Vagina (tissue), 2 donors: ENCODE measurements at regions not wholly inside any gene's neighbourhood (a gene's known extent, or its start where the extent isn't known, plus 50 kb on each side); places are given as distances from the start of the nearest gene placed in this dataset.

ENCODE experiments used
- POLR2A ChIP-seq, 2 donors: fragments of 450-650 bp; IDR thresholded peaks; one replicate each; pipeline ENCODE4 v1.6.1; 2017; ENCODE audit warnings: antibody characterized with exemption in 2 of 2, mild to moderate bottlenecking in 2 of 2, moderate library complexity in 2 of 2
- POLR2AphosphoS5 ChIP-seq, 2 donors: sonication (generic); formaldehyde crosslinking; IDR thresholded peaks; one replicate each; pipeline ENCODE4 v1.9.0; 2017; ENCODE audit warnings: antibody characterized with exemption in 2 of 2, mild to moderate bottlenecking in 2 of 2, low read depth in 1 of 2; ENCODE audit not compliant: insufficient read depth in 1 of 2
- TF ChIP-seq, protein P1 (sequence below), 3 experiments: fragments of 450-650 bp in 2 of 3; fragments of 200-600 bp in 1 of 3; sonication (generic) in 1 of 3; IDR thresholded peaks; one replicate each; pipeline ENCODE4 v1.5.1; 2017 to 2019; ENCODE audit warnings: antibody characterized with exemption in 3 of 3, mild to moderate bottlenecking in 2 of 3, moderate library complexity in 2 of 3

- TF ChIP-seq, protein P1, sequence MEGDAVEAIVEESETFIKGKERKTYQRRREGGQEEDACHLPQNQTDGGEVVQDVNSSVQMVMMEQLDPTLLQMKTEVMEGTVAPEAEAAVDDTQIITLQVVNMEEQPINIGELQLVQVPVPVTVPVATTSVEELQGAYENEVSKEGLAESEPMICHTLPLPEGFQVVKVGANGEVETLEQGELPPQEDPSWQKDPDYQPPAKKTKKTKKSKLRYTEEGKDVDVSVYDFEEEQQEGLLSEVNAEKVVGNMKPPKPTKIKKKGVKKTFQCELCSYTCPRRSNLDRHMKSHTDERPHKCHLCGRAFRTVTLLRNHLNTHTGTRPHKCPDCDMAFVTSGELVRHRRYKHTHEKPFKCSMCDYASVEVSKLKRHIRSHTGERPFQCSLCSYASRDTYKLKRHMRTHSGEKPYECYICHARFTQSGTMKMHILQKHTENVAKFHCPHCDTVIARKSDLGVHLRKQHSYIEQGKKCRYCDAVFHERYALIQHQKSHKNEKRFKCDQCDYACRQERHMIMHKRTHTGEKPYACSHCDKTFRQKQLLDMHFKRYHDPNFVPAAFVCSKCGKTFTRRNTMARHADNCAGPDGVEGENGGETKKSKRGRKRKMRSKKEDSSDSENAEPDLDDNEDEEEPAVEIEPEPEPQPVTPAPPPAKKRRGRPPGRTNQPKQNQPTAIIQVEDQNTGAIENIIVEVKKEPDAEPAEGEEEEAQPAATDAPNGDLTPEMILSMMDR (IDR thresholded peaks at IDR 0.05), result no peak
- no peak for TF ChIP-seq POLR2A (IDR thresholded peaks at IDR 0.05)
- no peak for TF ChIP-seq POLR2AphosphoS5 (IDR thresholded peaks at IDR 0.05; ENCODE audit: insufficient read depth in 1 of 2, low read depth in 1 of 2)
These were observed 237.3 kb downstream of the C7orf25 start for GRCh38 chr7:42674541-42674940.
